WTC11 (cell line): ENCODE measurements at regions not wholly inside any gene's neighbourhood (a gene's known extent, or its start where the extent isn't known, plus 50 kb on each side); places are given as distances from the start of the nearest gene placed in this dataset.

Experiments
- ATAC-seq: fragments of 200-7000 bp; cut with Tn5 transposase; 2 replicates; pipeline ENCODE4 v1.10.0; 2021; ENCODE audit warnings: mild to moderate bottlenecking, moderate library complexity
- CTCF ChIA-PET: fragments of 300-600 bp; sonication (Branson Sonifier 250); formaldehyde crosslinking; loops from one replicate; lab custom pipeline; 2021; ENCODE audit warnings: antibody characterized with exemption; lab: Charles Lee
- POLR2A ChIA-PET: fragments of 350-600 bp; sonication (Branson Sonifier 250); formaldehyde crosslinking; loops from one replicate; lab custom pipeline; 2021; ENCODE audit warnings: antibody characterized with exemption; lab: Charles Lee
- DNase-seq: peaks from one replicate; pipeline ENCODE4 v3.0.0; 2021; ENCODE audit warnings: low spot score
- H3K27ac Mint-ChIP-seq: 2 replicates; pipeline ENCODE4 v1.8.0; 2021; ENCODE audit warnings: mixed read lengths
- H3K27me3 Mint-ChIP-seq: 2 replicates; pipeline ENCODE4 v1.8.0; 2021; ENCODE audit warnings: low read depth, mild to moderate bottlenecking, moderate library complexity, mixed read lengths
- H3K36me3 Mint-ChIP-seq: 2 replicates; pipeline ENCODE4 v1.8.0; 2021; ENCODE audit warnings: mixed read lengths
- H3K4me1 Mint-ChIP-seq: 2 replicates; pipeline ENCODE4 v1.8.0; 2022; ENCODE audit warnings: mixed read lengths
- H3K4me3 Mint-ChIP-seq: 2 replicates; pipeline ENCODE4 v1.8.0; 2021; ENCODE audit warnings: mild to moderate bottlenecking, moderate library complexity, mixed read lengths
- H3K9me3 Mint-ChIP-seq: 2 replicates; pipeline ENCODE4 v1.8.0; 2021; ENCODE audit warnings: mixed read lengths
- ATF1 ChIP-seq: sonication (generic); formaldehyde crosslinking; IDR thresholded peaks from 2 replicates; pipeline ENCODE4 v1.8.1; 2023; ENCODE audit warnings: mild to moderate bottlenecking, moderate library complexity, missing genetic modification reagents
- EMX1 ChIP-seq: fragments of 250-450 bp; sonication (Bioruptor Pico); IDR thresholded peaks from 2 replicates; pipeline ENCODE4 v1.8.0; 2021; ENCODE audit warnings: mild to moderate bottlenecking
- ETV6 ChIP-seq: sonication (generic); formaldehyde crosslinking; IDR thresholded peaks from 2 replicates; pipeline ENCODE4 v1.8.1; 2022; ENCODE audit warnings: mild to moderate bottlenecking, missing genetic modification reagents
- FOXJ3 ChIP-seq: sonication (generic); formaldehyde crosslinking; IDR thresholded peaks from 2 replicates; pipeline ENCODE4 v1.9.0; 2021; ENCODE audit warnings: missing genetic modification reagents, mild to moderate bottlenecking, borderline replicate concordance
- FOXP1 ChIP-seq: sonication (generic); formaldehyde crosslinking; IDR thresholded peaks from 2 replicates; pipeline ENCODE4 v1.8.0; 2022; ENCODE audit warnings: missing genetic modification reagents, mild to moderate bottlenecking, moderate library complexity, borderline replicate concordance
- JAZF1 ChIP-seq: fragments of 250-450 bp; sonication (Bioruptor Pico); IDR thresholded peaks from 2 replicates; pipeline ENCODE4 v1.9.0; 2021; ENCODE audit warnings: moderate library complexity, mild to moderate bottlenecking, inconsistent platforms
- JUN ChIP-seq: sonication (generic); formaldehyde crosslinking; IDR thresholded peaks from 2 replicates; pipeline ENCODE4 v1.8.0; 2023; ENCODE audit warnings: mild to moderate bottlenecking, missing genetic modification reagents
- NFYB ChIP-seq: sonication (generic); formaldehyde crosslinking; conservative IDR thresholded peaks from 2 replicates; pipeline ENCODE4 v1.8.0; 2022; ENCODE audit warnings: low read depth, missing genetic modification reagents
- OVOL2 ChIP-seq: fragments of 250-450 bp; sonication (Bioruptor Pico); IDR thresholded peaks from 2 replicates; pipeline ENCODE4 v1.9.0; 2021; ENCODE audit warnings: mild to moderate bottlenecking, borderline replicate concordance
- RORB ChIP-seq: fragments of 250-450 bp; sonication (Bioruptor Pico); IDR thresholded peaks from 2 replicates; pipeline ENCODE4 v1.9.0; 2021; ENCODE audit warnings: mild to moderate bottlenecking
- SMAD4 ChIP-seq: sonication (generic); formaldehyde crosslinking; IDR thresholded peaks from 2 replicates; pipeline ENCODE4 v1.8.0; 2022; ENCODE audit warnings: mild to moderate bottlenecking, missing genetic modification reagents
- SOX15 ChIP-seq: fragments of 250-450 bp; sonication (Bioruptor Pico); IDR thresholded peaks from 2 replicates; pipeline ENCODE4 v1.9.0; 2021; ENCODE audit warnings: mild to moderate bottlenecking
- TEAD1 ChIP-seq: sonication (generic); formaldehyde crosslinking; IDR thresholded peaks from 2 replicates; pipeline ENCODE4 v1.8.0; 2022; ENCODE audit warnings: mild to moderate bottlenecking, missing genetic modification reagents
- TP53 ChIP-seq: sonication (generic); formaldehyde crosslinking; IDR thresholded peaks from 2 replicates; pipeline ENCODE4 v1.8.1; 2023; ENCODE audit warnings: mild to moderate bottlenecking, missing genetic modification reagents
- ZNF671 ChIP-seq: fragments of 250-450 bp; sonication (Bioruptor Pico); IDR thresholded peaks from 2 replicates; pipeline ENCODE4 v1.8.0; 2021; ENCODE audit warnings: mild to moderate bottlenecking
- TF ChIP-seq, protein P1 (sequence below): sonication (generic); formaldehyde crosslinking; IDR thresholded peaks from 2 replicates; pipeline ENCODE4 v1.8.0; 2023; ENCODE audit warnings: mild to moderate bottlenecking, missing genetic modification reagents
- TF ChIP-seq, protein P2 (sequence below): sonication (generic); formaldehyde crosslinking; IDR thresholded peaks from 2 replicates; pipeline ENCODE4 v1.8.1; 2022; ENCODE audit warnings: mild to moderate bottlenecking, missing genetic modification reagents, moderate library complexity, borderline replicate concordance
- TF ChIP-seq, protein P3 (sequence below): sonication (generic); formaldehyde crosslinking; IDR thresholded peaks from 2 replicates; pipeline ENCODE4 v1.8.0; 2023; ENCODE audit warnings: missing genetic modification reagents, mild to moderate bottlenecking, borderline replicate concordance
- TF ChIP-seq, protein P4 (sequence below): sonication (generic); formaldehyde crosslinking; IDR thresholded peaks from 2 replicates; pipeline ENCODE4 v1.8.0; 2022; ENCODE audit warnings: mild to moderate bottlenecking, missing genetic modification reagents
- TF ChIP-seq, protein P5 (sequence below): sonication (generic); formaldehyde crosslinking; IDR thresholded peaks from 2 replicates; pipeline ENCODE4 v1.8.0; 2022; ENCODE audit warnings: mild to moderate bottlenecking, missing genetic modification reagents
- TF ChIP-seq, protein P6 (sequence below): sonication (generic); formaldehyde crosslinking; IDR thresholded peaks from 2 replicates; pipeline ENCODE4 v1.8.0; 2022; ENCODE audit warnings: mild to moderate bottlenecking, missing genetic modification reagents
- TF ChIP-seq, protein P7 (sequence below): fragments of 250-450 bp; sonication (Bioruptor Pico); IDR thresholded peaks from 2 replicates; pipeline ENCODE4 v1.9.0; 2021; ENCODE audit warnings: mild to moderate bottlenecking

DNA sequence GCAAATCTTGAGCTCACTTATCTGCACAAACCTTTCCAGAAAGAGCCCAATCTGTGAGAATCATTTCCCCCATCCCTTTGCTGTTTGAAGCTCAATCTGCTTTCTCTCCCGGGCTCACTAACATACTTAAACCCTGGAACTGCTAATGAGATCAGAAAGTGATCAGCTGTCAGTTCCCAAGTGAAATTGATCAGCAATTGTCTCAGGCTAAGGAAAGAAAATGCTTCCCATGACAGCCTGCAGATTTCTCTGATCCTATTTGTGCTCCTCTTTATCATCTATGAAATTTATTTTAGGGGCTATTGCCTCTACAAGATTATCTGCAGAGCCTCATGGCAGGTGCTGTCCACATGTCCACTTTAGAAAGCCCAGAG, 239.0 kb upstream of the CXCR4 start:
- Mint-ChIP-seq H3K36me3 (no peaks in the 10 kb centered on the region), H3K9me3 (no peaks in the 10 kb centered on the region), H3K27ac (no peak overlapping the region), H3K27me3 (no peaks in the 10 kb centered on the region), H3K4me1 (0 out of 2 replicates have a peak, but pooled peaks cover 2% of the 10 kb centered on the region), H3K4me3 (no peak overlapping the region)
- TF ChIP-seq, protein P1, sequence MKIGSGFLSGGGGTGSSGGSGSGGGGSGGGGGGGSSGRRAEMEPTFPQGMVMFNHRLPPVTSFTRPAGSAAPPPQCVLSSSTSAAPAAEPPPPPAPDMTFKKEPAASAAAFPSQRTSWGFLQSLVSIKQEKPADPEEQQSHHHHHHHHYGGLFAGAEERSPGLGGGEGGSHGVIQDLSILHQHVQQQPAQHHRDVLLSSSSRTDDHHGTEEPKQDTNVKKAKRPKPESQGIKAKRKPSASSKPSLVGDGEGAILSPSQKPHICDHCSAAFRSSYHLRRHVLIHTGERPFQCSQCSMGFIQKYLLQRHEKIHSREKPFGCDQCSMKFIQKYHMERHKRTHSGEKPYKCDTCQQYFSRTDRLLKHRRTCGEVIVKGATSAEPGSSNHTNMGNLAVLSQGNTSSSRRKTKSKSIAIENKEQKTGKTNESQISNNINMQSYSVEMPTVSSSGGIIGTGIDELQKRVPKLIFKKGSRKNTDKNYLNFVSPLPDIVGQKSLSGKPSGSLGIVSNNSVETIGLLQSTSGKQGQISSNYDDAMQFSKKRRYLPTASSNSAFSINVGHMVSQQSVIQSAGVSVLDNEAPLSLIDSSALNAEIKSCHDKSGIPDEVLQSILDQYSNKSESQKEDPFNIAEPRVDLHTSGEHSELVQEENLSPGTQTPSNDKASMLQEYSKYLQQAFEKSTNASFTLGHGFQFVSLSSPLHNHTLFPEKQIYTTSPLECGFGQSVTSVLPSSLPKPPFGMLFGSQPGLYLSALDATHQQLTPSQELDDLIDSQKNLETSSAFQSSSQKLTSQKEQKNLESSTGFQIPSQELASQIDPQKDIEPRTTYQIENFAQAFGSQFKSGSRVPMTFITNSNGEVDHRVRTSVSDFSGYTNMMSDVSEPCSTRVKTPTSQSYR (CRISPR knock-in tag), result no peak
- no peak for TF ChIP-seq OVOL2 (CRISPR knock-in tag)
- TF ChIP-seq, protein P2, sequence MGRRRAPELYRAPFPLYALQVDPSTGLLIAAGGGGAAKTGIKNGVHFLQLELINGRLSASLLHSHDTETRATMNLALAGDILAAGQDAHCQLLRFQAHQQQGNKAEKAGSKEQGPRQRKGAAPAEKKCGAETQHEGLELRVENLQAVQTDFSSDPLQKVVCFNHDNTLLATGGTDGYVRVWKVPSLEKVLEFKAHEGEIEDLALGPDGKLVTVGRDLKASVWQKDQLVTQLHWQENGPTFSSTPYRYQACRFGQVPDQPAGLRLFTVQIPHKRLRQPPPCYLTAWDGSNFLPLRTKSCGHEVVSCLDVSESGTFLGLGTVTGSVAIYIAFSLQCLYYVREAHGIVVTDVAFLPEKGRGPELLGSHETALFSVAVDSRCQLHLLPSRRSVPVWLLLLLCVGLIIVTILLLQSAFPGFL (CRISPR knock-in tag), result no peak
- TF ChIP-seq JUN, result no peak
- TF ChIP-seq, protein P3, sequence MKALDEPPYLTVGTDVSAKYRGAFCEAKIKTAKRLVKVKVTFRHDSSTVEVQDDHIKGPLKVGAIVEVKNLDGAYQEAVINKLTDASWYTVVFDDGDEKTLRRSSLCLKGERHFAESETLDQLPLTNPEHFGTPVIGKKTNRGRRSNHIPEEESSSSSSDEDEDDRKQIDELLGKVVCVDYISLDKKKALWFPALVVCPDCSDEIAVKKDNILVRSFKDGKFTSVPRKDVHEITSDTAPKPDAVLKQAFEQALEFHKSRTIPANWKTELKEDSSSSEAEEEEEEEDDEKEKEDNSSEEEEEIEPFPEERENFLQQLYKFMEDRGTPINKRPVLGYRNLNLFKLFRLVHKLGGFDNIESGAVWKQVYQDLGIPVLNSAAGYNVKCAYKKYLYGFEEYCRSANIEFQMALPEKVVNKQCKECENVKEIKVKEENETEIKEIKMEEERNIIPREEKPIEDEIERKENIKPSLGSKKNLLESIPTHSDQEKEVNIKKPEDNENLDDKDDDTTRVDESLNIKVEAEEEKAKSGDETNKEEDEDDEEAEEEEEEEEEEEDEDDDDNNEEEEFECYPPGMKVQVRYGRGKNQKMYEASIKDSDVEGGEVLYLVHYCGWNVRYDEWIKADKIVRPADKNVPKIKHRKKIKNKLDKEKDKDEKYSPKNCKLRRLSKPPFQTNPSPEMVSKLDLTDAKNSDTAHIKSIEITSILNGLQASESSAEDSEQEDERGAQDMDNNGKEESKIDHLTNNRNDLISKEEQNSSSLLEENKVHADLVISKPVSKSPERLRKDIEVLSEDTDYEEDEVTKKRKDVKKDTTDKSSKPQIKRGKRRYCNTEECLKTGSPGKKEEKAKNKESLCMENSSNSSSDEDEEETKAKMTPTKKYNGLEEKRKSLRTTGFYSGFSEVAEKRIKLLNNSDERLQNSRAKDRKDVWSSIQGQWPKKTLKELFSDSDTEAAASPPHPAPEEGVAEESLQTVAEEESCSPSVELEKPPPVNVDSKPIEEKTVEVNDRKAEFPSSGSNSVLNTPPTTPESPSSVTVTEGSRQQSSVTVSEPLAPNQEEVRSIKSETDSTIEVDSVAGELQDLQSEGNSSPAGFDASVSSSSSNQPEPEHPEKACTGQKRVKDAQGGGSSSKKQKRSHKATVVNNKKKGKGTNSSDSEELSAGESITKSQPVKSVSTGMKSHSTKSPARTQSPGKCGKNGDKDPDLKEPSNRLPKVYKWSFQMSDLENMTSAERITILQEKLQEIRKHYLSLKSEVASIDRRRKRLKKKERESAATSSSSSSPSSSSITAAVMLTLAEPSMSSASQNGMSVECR (CRISPR knock-in tag), result no peak
- no peak for TF ChIP-seq ZNF671
- TF ChIP-seq FOXP1 (CRISPR knock-in tag), result no peak
- ChIA-PET CTCF (no interaction called here), POLR2A (no interaction called here)
- DNase-seq (no peak), ATAC-seq (no peak)

DNA sequence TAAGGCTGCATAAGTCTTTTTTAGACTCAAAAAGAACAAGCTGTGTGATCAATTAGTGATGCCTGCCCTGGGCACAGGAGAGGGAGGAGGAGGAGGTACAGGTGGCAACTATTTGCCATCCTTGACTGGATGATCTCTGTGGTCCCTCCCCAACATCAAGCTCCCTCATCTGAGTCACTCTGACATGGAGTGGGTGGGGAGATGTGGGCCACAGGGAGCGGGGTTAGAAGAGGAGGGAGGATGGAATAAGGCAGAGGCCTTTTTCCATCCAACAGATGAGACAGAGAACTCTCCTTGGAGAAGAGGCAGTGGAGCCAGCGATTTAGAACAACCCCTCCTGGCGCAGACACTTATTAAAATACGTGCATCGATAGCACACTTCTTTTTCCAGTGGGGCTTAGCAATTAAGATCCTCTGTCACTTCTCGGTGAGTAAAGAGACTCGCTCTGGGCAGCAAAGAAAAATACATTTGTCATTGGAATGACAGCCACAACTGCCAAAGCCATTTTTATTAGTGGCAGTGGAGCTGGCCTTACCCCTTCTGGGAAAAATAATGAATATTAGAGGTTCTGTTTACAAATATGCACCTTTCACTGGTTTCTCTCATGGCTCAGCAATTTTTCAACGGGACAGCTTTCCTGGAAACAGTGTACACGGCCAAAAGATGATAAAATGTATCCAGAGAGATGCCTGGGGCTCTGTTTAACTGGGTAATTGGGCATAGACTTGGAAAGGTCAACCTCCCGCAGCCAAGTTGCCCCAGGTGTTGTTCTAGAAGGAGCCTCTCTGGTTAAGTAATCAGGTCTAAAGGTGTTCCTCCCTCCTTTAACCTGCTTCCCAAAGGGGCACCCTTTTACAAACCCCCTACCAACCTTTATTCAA, 238.4 kb upstream of the CXCR4 start:
- H3K36me3 Mint-ChIP-seq, result no peaks in the 10 kb centered on the region
- H3K9me3 Mint-ChIP-seq, result peaks cover 3% of the 10 kb centered on the region; the same call in 1 of the 2 replicates
- POLR2A ChIA-PET, result interaction anchor here (0.6 kb wide), 1 partner anchor 52 kb away, joined by 5 read pairs; no protein-coding TSS in a partner anchor
- no peak for DNase-seq
- H3K4me3 Mint-ChIP-seq, result no peak overlapping the region
- ATAC-seq, result no peak
- CTCF ChIA-PET, result no interaction called here
- H3K27ac Mint-ChIP-seq, result no peak overlapping the region
- no peaks in the 10 kb centered on the region for H3K27me3 Mint-ChIP-seq
- H3K4me1 Mint-ChIP-seq, result 0 out of 2 replicates have a peak, but pooled peaks cover 2% of the 10 kb centered on the region
- no peak for TF ChIP-seq TEAD1 (CRISPR knock-in tag)
- no peak for TF ChIP-seq SOX15 (CRISPR knock-in tag)
- no peak for TF ChIP-seq ATF1 (CRISPR knock-in tag)
- TF ChIP-seq, protein P4, sequence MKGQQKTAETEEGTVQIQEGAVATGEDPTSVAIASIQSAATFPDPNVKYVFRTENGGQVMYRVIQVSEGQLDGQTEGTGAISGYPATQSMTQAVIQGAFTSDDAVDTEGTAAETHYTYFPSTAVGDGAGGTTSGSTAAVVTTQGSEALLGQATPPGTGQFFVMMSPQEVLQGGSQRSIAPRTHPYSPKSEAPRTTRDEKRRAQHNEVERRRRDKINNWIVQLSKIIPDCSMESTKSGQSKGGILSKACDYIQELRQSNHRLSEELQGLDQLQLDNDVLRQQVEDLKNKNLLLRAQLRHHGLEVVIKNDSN (CRISPR knock-in tag), result no peak
- no peak for TF ChIP-seq SMAD4 (CRISPR knock-in tag)
- no peak for TF ChIP-seq RORB (CRISPR knock-in tag)
- TF ChIP-seq EMX1, result no peak
- TF ChIP-seq NFYB (CRISPR knock-in tag), result no peak
- no peak for TF ChIP-seq TP53
- TF ChIP-seq, protein P5, sequence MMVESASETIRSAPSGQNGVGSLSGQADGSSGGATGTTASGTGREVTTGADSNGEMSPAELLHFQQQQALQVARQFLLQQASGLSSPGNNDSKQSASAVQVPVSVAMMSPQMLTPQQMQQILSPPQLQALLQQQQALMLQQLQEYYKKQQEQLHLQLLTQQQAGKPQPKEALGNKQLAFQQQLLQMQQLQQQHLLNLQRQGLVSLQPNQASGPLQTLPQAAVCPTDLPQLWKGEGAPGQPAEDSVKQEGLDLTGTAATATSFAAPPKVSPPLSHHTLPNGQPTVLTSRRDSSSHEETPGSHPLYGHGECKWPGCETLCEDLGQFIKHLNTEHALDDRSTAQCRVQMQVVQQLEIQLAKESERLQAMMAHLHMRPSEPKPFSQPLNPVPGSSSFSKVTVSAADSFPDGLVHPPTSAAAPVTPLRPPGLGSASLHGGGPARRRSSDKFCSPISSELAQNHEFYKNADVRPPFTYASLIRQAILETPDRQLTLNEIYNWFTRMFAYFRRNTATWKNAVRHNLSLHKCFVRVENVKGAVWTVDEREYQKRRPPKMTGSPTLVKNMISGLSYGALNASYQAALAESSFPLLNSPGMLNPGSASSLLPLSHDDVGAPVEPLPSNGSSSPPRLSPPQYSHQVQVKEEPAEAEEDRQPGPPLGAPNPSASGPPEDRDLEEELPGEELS, result no peak
- TF ChIP-seq JAZF1 (CRISPR knock-in tag), result no peak
- TF ChIP-seq FOXJ3 (CRISPR knock-in tag), result no peak
- TF ChIP-seq, protein P6, sequence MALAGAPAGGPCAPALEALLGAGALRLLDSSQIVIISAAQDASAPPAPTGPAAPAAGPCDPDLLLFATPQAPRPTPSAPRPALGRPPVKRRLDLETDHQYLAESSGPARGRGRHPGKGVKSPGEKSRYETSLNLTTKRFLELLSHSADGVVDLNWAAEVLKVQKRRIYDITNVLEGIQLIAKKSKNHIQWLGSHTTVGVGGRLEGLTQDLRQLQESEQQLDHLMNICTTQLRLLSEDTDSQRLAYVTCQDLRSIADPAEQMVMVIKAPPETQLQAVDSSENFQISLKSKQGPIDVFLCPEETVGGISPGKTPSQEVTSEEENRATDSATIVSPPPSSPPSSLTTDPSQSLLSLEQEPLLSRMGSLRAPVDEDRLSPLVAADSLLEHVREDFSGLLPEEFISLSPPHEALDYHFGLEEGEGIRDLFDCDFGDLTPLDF (CRISPR knock-in tag), result no peak
- TF ChIP-seq ETV6 (CRISPR knock-in tag), result no peak
- no peak for TF ChIP-seq FOXP1 (CRISPR knock-in tag)
- TF ChIP-seq, protein P7, sequence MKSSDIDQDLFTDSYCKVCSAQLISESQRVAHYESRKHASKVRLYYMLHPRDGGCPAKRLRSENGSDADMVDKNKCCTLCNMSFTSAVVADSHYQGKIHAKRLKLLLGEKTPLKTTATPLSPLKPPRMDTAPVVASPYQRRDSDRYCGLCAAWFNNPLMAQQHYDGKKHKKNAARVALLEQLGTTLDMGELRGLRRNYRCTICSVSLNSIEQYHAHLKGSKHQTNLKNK (CRISPR knock-in tag), result no peak
